ENCODE measurements at regions not wholly inside any gene's neighbourhood (a gene's known extent, or its start where the extent isn't known, plus 50 kb on each side); places are given as distances from the start of the nearest gene placed in this dataset.
A peak's percentile ranks its signal among the peaks of the same experiment; 100 is the strongest.
"Not testable (repeated sequence)": the region's sequence is repeated elsewhere in the genome, so short reads cannot be mapped to it uniquely, and the experiment has no call there.

GRCh38 chr21:17682924-17683323 is 70.2 kb upstream of the BTG3 start:
- DNase-seq (ENCODE audit: low read depth) = no peak
- H3K4me3 ChIP-seq (ENCODE audit: low read depth, low read length) = no peak overlapping the region
- TF ChIP-seq CTCF (IDR thresholded peaks at IDR 0.05; ENCODE audit: low read depth, low read length, missing control alignments) = no peak

DNA sequence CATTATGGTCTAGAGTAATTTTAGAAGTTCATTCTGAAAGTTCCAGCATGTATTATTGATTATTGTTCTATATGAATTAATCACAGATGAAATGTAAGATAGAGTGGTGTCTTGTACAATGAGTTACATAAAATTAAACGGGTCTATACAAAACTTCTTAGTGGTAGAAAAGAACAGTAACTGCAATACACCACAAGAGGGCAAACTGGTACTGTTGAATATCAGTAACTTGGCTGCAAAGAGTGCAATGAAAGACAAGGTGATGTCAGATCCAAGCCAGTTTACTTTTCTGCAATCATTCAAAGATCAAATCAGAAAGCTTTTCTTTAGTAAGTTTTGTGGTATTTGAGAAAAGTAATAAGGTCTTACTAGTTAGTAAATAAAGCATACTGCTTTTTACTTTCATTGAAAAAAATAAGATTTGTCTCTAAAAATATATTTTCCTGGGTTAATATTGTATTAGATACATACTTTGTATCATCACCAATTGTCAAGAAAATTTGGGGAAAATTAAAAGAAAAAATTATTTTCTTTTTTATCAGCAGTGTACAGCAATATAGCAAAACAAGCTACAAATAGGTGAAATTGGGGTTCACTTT is 66.4 kb upstream of the BTG3 start:
- peak; percentile 60 for DNase-seq (ENCODE audit: low read depth)
- H3K4me3 ChIP-seq (ENCODE audit: low read depth, low read length) = no peak overlapping the region
- peak; percentile 65 for TF ChIP-seq CTCF (IDR thresholded peaks at IDR 0.05; ENCODE audit: low read depth, low read length, missing control alignments)

DNA sequence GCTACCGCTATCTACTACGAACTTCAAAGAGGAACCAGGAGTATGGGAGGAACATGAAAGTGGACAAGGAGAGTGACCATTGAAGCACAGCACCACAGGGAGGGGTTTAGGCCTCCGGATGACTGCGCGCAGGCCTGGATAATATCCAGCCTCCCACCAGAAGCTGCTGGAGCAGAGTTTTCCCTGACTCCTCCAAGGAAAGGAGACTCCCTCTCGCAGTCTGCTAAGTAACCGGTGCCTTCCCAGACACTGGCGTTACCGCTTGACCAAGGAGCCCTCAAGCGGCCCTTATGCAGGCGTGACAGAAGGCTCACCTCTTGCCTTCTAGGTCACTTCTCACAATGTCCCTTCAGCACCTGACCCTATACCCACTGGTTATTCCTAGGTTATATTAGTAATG is 64.2 kb upstream of the BTG3 start:
- DNase-seq (ENCODE audit: low read depth); H3K4me3 ChIP-seq (ENCODE audit: low read depth, low read length): not testable (repeated sequence)

GRCh38 chr21:17674106-17674505 is 61.4 kb upstream of the BTG3 start:
- DNase-seq (ENCODE audit: low read depth) = no peak
- no peak for TF ChIP-seq CTCF (IDR thresholded peaks at IDR 0.05; ENCODE audit: low read depth, low read length, missing control alignments)
- H3K4me3 ChIP-seq (ENCODE audit: low read depth, low read length) = no peak overlapping the region

DNA sequence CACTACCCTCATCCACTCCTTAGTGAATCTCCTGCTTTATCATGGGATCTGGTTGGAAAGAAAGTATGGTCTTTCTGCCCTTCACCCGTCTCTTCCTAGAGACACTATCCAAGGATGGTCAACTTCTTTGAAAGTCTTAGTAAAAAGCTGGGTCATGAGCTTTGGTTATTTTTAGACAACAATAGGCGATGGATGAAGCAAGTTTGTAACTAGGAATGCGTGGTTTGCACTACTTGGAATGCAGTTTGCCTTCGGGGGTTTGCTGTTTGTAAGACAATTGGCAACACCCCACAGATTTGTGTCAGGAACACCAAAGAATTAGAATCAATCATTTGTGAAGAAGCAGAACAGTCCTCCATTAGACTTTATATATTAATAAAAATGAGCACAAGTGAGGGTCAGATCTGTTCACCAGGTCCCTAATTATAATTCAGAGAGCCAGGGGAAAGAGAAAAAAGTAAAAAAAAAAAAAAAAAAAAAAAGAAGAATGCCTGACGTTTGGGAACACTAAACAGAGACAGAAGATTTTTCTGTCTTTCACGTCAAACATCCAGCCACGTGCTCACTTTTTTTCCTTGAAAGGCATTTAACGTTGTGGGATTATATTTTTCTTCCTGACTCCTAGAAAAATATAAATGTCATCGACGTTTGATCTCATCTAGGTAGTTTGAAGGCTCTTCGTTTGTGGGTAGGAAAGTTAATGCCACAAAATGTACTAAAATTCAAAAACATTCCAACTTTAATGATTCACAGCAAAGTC is 60.7 kb upstream of the BTG3 start:
- H3K4me3 ChIP-seq (ENCODE audit: low read depth, low read length) = no peak overlapping the region
- no peak for DNase-seq (ENCODE audit: low read depth)
- TF ChIP-seq CTCF (IDR thresholded peaks at IDR 0.05; ENCODE audit: low read depth, low read length, missing control alignments) = no peak

DNA sequence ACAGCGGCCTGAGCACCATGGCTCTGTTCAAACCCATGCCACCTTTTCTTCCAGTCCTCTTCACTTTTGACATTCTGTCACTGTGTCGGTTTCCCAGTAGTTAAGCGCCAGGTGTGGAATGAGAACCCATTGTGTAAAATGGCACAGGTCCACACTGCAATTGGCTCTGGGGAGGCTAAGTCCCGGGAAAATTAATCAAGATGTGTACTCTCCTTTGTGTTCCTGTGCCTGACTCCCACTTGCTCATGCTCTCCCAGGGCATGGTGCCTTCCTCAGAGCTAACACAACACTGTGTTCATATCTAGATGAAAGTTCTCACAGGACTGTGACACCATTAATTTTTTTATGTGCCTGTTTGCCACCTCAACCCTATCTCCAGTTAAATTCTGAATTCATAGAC is 59.0 kb upstream of the BTG3 start:
- no peak overlapping the region for H3K4me3 ChIP-seq (ENCODE audit: low read depth, low read length)
- TF ChIP-seq CTCF (IDR thresholded peaks at IDR 0.05; ENCODE audit: low read depth, low read length, missing control alignments) = no peak
- no peak for DNase-seq (ENCODE audit: low read depth)

DNA sequence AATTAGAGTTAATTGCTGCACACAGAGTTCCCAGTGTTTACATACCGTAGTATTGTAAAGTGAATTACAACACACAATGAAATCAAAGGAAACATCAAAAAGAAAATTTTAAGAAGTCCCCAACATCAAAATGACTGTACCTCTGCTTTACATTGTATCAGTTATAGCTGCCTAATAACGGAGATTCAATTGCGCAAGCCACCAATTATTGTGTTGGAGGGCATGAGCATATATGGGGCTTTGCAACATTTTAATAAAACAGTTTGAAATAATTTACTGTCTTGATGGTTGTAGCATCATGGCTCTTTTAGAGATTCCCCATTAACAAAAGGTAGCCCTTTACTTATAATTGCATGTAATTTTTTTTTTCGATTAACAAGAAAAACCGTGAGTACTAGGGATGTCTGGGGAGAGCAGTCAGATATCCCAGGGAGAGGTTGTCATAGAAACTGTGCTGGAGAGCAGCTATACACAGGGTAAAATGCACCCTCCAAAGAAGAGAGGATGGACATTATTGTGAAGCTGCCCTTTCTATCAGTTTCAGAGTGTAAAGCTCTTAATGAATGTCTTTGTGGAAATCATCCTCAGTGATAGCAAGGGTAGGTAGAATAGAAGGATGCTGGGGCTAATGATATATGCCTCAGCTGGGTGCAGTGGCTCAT is 55.9 kb upstream of the BTG3 start:
- TF ChIP-seq CTCF (IDR thresholded peaks at IDR 0.05; ENCODE audit: low read depth, low read length, missing control alignments) = no peak
- DNase-seq (ENCODE audit: low read depth) = no peak
- no peak overlapping the region for H3K4me3 ChIP-seq (ENCODE audit: low read depth, low read length)
